ENCODE measurements at regions not wholly inside any gene's neighbourhood (a gene's known extent, or its start where the extent isn't known, plus 50 kb on each side); places are given as distances from the start of the nearest gene placed in this dataset.

DNA sequence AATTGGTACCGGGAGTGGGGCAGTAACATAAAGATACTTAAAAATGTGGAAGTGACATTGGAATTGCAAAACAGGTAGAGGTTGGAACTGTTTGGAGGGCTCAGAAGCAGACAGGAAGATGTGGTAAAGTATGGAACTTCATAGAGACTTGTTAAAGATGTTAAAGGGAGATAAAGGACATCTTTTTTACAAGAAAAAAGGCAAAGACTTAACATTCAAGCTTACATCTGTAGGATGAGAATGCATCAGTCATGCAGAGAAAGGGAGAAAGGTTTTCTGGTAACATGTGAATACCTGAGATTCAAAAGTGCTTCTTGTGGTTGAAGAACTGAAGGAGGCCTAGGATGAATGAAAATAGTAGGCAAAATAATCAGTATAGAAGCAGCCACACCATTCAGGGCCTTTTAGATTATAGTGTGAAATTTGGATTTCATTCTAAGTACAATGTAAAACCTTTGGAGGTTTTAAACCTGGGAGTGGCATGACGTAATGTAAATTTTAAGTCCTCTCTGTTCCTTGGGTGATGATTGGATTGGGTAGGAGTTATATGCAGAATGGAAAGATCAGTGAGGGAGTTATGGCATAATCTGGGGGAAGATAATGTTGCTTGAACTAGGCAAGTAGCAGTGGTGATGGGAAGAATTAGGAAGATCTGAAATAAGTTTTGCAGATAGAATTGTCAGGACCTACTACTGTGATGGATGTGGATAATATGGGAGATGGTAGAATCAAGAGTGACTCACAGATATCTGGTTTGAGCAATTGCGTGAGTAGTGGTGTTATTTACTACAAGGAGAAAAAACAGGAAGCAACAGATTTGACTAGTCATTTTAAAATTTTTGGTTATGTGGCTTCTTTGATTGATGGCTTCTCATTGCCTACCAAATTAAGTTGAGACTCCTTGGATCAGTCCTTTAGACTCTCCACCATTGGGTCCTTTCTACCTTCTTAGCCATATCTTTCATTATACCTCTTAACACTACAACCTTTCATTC, 138.7 kb downstream of the VSIG4 start:
- TF ChIP-seq, protein P1, sequence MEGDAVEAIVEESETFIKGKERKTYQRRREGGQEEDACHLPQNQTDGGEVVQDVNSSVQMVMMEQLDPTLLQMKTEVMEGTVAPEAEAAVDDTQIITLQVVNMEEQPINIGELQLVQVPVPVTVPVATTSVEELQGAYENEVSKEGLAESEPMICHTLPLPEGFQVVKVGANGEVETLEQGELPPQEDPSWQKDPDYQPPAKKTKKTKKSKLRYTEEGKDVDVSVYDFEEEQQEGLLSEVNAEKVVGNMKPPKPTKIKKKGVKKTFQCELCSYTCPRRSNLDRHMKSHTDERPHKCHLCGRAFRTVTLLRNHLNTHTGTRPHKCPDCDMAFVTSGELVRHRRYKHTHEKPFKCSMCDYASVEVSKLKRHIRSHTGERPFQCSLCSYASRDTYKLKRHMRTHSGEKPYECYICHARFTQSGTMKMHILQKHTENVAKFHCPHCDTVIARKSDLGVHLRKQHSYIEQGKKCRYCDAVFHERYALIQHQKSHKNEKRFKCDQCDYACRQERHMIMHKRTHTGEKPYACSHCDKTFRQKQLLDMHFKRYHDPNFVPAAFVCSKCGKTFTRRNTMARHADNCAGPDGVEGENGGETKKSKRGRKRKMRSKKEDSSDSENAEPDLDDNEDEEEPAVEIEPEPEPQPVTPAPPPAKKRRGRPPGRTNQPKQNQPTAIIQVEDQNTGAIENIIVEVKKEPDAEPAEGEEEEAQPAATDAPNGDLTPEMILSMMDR (IDR thresholded peaks at IDR 0.05; ENCODE audit: low read depth, low read length): no peak
- TF ChIP-seq EZH2phosphoT487 (IDR thresholded peaks at IDR 0.05; ENCODE audit: low read depth): no peak
